Esophagus muscularis mucosa (tissue), 4 donors: ENCODE measurements at regions not wholly inside any gene's neighbourhood (a gene's known extent, or its start where the extent isn't known, plus 50 kb on each side); places are given as distances from the start of the nearest gene placed in this dataset.
"Not testable (repeated sequence)": the region's sequence is repeated elsewhere in the genome, so short reads cannot be mapped to it uniquely, and the experiment has no call there.

Source experiments
- DNase-seq: peaks from one replicate; pipeline ENCODE4 v3.0.0-alpha.2; 2017; ENCODE audit errors: extremely low spot score
- H3K27ac ChIP-seq, 4 donors: fragments of 200-600 bp; sonication (generic); replicated peaks in 1 of 4; 1 replicate in 3 of 4; 2 replicates in 1 of 4; pipeline ENCODE4 v1.5.1; 2016 to 2019; ENCODE audit warnings: mild to moderate bottlenecking in 1 of 4
- H3K27me3 ChIP-seq, 4 donors: fragments of 200-600 bp; sonication (generic); one replicate each; pipeline versions ENCODE4 v1.5.1 to v1.6.0; 2016 to 2019
- H3K36me3 ChIP-seq, 4 donors: fragments of 200-600 bp; sonication (generic); one replicate each; pipeline ENCODE4 v1.5.1; 2016 to 2019
- H3K4me1 ChIP-seq, 4 donors: fragments of 200-600 bp; sonication (generic); one replicate each; pipeline ENCODE4 v1.5.1; 2016 to 2019
- H3K4me3 ChIP-seq, 4 donors: fragments of 200-600 bp; sonication (generic); 1 replicate in 2 of 4; 2 replicates in 2 of 4; pipeline ENCODE4 v1.5.1; 2016 to 2019; ENCODE audit warnings: mild to moderate bottlenecking in 4 of 4, moderate library complexity in 1 of 4
- H3K9me3 ChIP-seq, 4 donors: fragments of 200-600 bp; sonication (generic); 1 replicate in 3 of 4; 2 replicates in 1 of 4; pipeline ENCODE4 v1.5.1; 2016 to 2019
- EP300 ChIP-seq: sonication (generic); formaldehyde crosslinking; IDR thresholded peaks from one replicate; pipeline ENCODE4 v1.6.1; 2017; ENCODE audit warnings: antibody characterized with exemption
- POLR2A ChIP-seq: fragments of 450-650 bp; IDR thresholded peaks from one replicate; pipeline ENCODE4 v1.6.1; 2017; ENCODE audit warnings: antibody characterized with exemption, moderate library complexity, mild to moderate bottlenecking, low read depth
- POLR2AphosphoS5 ChIP-seq, 2 donors: sonication (generic); formaldehyde crosslinking; IDR thresholded peaks; one replicate each; pipeline ENCODE4 v1.6.1; 2017; ENCODE audit warnings: antibody characterized with exemption in 2 of 2
- WGBS: methylation state at CpG from one replicate; pipeline ENCODE4 v1.1.5; 2018; 5-methylcytosine and 5-hydroxymethylcytosine counted together
- intact Hi-C: fragments of 100-400 bp; cut with DNase I; formaldehyde crosslinking; loops from one replicate; pipeline ENCODE4 v1.15.1; 2023
- TF ChIP-seq, protein P1 (sequence below), 3 experiments: fragments of 200-600 bp in 2 of 3; fragments of 450-650 bp in 1 of 3; sonication (generic) in 2 of 3; IDR thresholded peaks; one replicate each; pipeline ENCODE4 v1.5.1; 2017 to 2019; ENCODE audit warnings: antibody characterized with exemption in 3 of 3, mild to moderate bottlenecking in 2 of 3, moderate library complexity in 1 of 3

GRCh38 chr15:99842071-99842470 lies 108.8 kb upstream of the LYSMD4 start:
- peaks cover 0 to 5% (median 0%) of the 10 kb centered on the region in 4 donors for H3K36me3 ChIP-seq
- no peaks in the 10 kb centered on the region for H3K27me3 ChIP-seq
- intact Hi-C loops = no loop called here
- no peak for TF ChIP-seq EP300
- 80% methylated on average over 1 of the region's 1 CpG for WGBS
- no peaks in the 10 kb centered on the region for H3K4me1 ChIP-seq
- H3K4me3 ChIP-seq = no peak overlapping the region
- no peaks in the 10 kb centered on the region for H3K9me3 ChIP-seq
- DNase-seq = no peak
- H3K27ac ChIP-seq = no peak overlapping the region

- Histone ChIP-seq H3K9me3 (no peaks in the 10 kb centered on the region), H3K4me3 (no peak overlapping the region), H3K4me1 (no peaks in the 10 kb centered on the region), H3K36me3 (peaks cover 0 to 15% (median 0%) of the 10 kb centered on the region in 4 donors), H3K27ac (no peak overlapping the region), H3K27me3 (no peaks in the 10 kb centered on the region)
- TF ChIP-seq POLR2A (no peak), EP300 (no peak), POLR2AphosphoS5 (IDR thresholded peaks at IDR 0.05) (no peak)
- TF ChIP-seq, protein P1, sequence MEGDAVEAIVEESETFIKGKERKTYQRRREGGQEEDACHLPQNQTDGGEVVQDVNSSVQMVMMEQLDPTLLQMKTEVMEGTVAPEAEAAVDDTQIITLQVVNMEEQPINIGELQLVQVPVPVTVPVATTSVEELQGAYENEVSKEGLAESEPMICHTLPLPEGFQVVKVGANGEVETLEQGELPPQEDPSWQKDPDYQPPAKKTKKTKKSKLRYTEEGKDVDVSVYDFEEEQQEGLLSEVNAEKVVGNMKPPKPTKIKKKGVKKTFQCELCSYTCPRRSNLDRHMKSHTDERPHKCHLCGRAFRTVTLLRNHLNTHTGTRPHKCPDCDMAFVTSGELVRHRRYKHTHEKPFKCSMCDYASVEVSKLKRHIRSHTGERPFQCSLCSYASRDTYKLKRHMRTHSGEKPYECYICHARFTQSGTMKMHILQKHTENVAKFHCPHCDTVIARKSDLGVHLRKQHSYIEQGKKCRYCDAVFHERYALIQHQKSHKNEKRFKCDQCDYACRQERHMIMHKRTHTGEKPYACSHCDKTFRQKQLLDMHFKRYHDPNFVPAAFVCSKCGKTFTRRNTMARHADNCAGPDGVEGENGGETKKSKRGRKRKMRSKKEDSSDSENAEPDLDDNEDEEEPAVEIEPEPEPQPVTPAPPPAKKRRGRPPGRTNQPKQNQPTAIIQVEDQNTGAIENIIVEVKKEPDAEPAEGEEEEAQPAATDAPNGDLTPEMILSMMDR (IDR thresholded peaks at IDR 0.05) = no peak
- intact Hi-C loops = no loop called here
- DNase-seq = no peak
- WGBS = 92% methylated on average over 4 of the region's 4 CpGs
Observed at GRCh38 chr15:99826157-99826780, 93.0 kb upstream of the LYSMD4 start.

- intact Hi-C loops = no loop called here
Observed at GRCh38 chr15:99823346-99823745, 90.1 kb upstream of the LYSMD4 start.

DNA sequence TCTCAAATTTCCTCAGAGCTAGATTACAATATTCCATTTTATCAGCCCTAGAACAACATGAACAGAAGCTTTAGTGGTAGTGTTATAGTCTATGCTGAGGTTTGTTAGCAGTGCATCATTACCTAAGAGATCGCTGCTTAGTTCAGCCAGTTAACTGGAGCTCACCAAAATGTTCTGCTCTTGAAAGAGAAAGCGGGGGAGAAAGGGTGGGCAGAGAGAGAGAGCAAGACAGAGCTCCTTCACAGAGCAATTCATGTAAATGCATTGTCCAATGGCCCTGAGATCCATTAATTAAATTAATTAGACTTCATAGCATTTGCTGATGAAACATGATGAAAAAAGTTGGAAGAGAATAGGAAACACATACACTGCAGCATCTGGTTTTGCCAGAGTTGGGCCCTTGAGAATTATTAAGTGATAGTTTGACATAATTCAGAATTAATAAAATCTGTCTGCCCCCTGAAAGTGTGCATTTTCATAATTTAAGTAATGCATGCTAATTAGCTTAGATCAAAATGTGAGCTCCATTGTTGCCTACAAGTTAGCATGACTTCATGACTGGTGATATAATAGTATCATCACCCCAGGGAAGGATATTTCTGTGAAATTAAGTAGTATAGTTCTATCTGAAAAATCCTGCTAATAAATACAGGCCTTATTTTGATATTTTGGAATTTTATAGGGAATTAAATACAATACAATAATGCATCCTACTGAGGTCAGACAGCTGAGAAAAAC lies 86.9 kb upstream of the LYSMD4 start:
- Histone ChIP-seq H3K36me3 (peaks cover 0 to 12% (median 0%) of the 10 kb centered on the region in 4 donors), H3K4me1 (no peaks in the 10 kb centered on the region), H3K9me3 (no peaks in the 10 kb centered on the region), H3K27ac (no peak overlapping the region), H3K4me3 (no peak overlapping the region), H3K27me3 (no peaks in the 10 kb centered on the region)
- 97% methylated on average over 2 of the region's 2 CpGs for WGBS
- intact Hi-C loops = no loop called here
- DNase-seq = no peak
- no peak for TF ChIP-seq POLR2A
- no peak for TF ChIP-seq EP300
- no peak for TF ChIP-seq POLR2AphosphoS5 (IDR thresholded peaks at IDR 0.05)
- TF ChIP-seq, protein P1 (IDR thresholded peaks at IDR 0.05) = no peak

More at GRCh38 chr15:99823346-99823745, 90.1 kb upstream of the LYSMD4 start:
- Histone ChIP-seq H3K27ac (no peak overlapping the region), H3K9me3 (no peaks in the 10 kb centered on the region), H3K4me3 (no peak overlapping the region), H3K27me3 (no peaks in the 10 kb centered on the region), H3K36me3 (peaks cover 0 to 15% (median 0%) of the 10 kb centered on the region in 4 donors), H3K4me1 (no peaks in the 10 kb centered on the region)
- no peak for TF ChIP-seq EP300
- no peak for TF ChIP-seq POLR2AphosphoS5 (IDR thresholded peaks at IDR 0.05)
- TF ChIP-seq, protein P1 (IDR thresholded peaks at IDR 0.05) = no peak
- TF ChIP-seq POLR2A = no peak
- DNase-seq = no peak
- WGBS = 99% methylated on average over 5 of the region's 5 CpGs

- no peaks in the 10 kb centered on the region for H3K27me3 ChIP-seq
- intact Hi-C loops = no loop called here
- no peak overlapping the region for H3K27ac ChIP-seq
- H3K4me1 ChIP-seq = no peaks in the 10 kb centered on the region
- H3K36me3 ChIP-seq = peaks cover 0 to 18% (median under 1%) of the 10 kb centered on the region in 4 donors
- WGBS = 94% methylated on average over 3 of the region's 3 CpGs
- H3K4me3 ChIP-seq = no peak overlapping the region
- TF ChIP-seq, protein P1 (IDR thresholded peaks at IDR 0.05) = no peak
- no peak for TF ChIP-seq POLR2AphosphoS5 (IDR thresholded peaks at IDR 0.05)
- no peak for TF ChIP-seq EP300
- TF ChIP-seq POLR2A = no peak
- no peak for DNase-seq
- no peaks in the 10 kb centered on the region for H3K9me3 ChIP-seq
Observed at GRCh38 chr15:99818872-99819271, 85.6 kb upstream of the LYSMD4 start.

- H3K27me3 ChIP-seq, H3K27ac ChIP-seq, H3K4me3 ChIP-seq, H3K4me1 ChIP-seq, DNase-seq, H3K9me3 ChIP-seq, intact Hi-C loops: not testable (repeated sequence)
- peaks cover 0 to 27% (median 6%) of the 10 kb centered on the region in 4 donors for H3K36me3 ChIP-seq
- 94% methylated on average over 2 of the region's 2 CpGs for WGBS
Observed at GRCh38 chr15:99816862-99817261, 83.6 kb upstream of the LYSMD4 start.

DNA sequence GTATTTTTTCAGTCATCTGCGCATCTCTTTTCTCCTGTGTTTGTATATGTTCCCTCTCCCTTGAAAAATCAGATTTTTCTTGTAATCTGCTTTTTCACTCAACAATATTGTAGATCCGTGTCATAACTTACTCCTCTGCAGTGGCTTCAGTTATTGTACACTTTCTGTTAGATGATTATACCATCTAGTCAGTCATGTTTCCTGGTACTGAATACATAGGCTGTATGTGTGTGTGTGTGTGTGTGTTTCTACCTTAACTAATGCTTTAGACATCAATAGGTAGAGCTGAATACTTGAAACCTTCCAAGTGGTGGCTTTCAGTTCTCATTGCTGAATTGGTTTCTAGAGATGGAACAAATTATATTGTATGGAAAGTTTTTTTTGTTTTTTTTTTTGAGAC lies 77.4 kb upstream of the LYSMD4 start:
- H3K27me3 ChIP-seq, DNase-seq, H3K4me3 ChIP-seq, H3K4me1 ChIP-seq, H3K27ac ChIP-seq, intact Hi-C loops, H3K9me3 ChIP-seq: not testable (repeated sequence)
- 88% methylated on average over 2 of the region's 2 CpGs for WGBS
- H3K36me3 ChIP-seq = peaks cover 0 to 20% (median 6%) of the 10 kb centered on the region in 4 donors

DNA sequence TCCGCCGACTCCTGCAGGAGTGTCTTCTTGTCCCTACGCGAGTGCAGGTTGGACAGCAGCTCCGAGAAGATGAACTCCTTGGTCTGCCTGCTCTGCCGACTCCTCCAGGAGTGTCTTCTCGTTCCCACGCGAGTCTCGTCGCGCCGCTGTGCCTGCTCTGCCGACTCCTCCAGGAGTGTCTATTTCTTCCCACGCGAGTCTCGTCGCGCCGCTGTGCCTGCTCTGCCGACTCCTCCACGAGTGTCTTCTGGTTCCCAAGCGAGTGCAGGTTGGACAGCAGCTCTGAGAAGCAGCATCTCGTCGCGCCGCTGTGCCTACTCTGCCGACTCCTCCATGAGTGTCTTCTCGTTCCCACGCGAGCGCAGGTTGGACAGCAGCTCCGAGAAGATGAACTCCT lies 66.6 kb upstream of the LYSMD4 start:
- intact Hi-C loops, H3K27ac ChIP-seq, H3K36me3 ChIP-seq, H3K27me3 ChIP-seq, DNase-seq, H3K4me3 ChIP-seq, H3K4me1 ChIP-seq, H3K9me3 ChIP-seq: not testable (repeated sequence)
- WGBS = 91% methylated on average over 32 of the region's 33 CpGs
